K562 (cell line): ENCODE measurements at regions not wholly inside any gene's neighbourhood (a gene's known extent, or its start where the extent isn't known, plus 50 kb on each side); places are given as distances from the start of the nearest gene placed in this dataset.

ENCODE experiments used
- CHD7 ChIP-seq: fragments of 200-600 bp; sonication (generic); IDR thresholded peaks from one replicate; pipeline ENCODE4 v1.6.1; 2012; ENCODE audit warnings: mild to moderate bottlenecking, low read depth, low read length, inconsistent platforms
- COPS2 ChIP-seq: fragments of 450-650 bp; conservative IDR thresholded peaks from 2 replicates; pipeline ENCODE4 v1.6.1; 2016; ENCODE audit warnings: mild to moderate bottlenecking, moderate library complexity
- MBD2 ChIP-seq: sonication (generic); IDR thresholded peaks from 2 replicates; pipeline ENCODE4 v1.6.1; 2016; ENCODE audit warnings: low read depth, borderline replicate concordance
- RBBP5 ChIP-seq: fragments of 200-600 bp; sonication (generic); IDR thresholded peaks from 2 replicates; pipeline ENCODE4 v1.6.1; 2012; ENCODE audit warnings: borderline replicate concordance, mild to moderate bottlenecking, low read length, control low read depth, inconsistent platforms; ENCODE audit not compliant: insufficient read depth, poor library complexity, severe bottlenecking
- TF ChIP-seq, protein P1 (sequence below), 2 experiments: IDR thresholded peaks in 1 of 2; conservative IDR thresholded peaks in 1 of 2; 2 replicates each; pipeline ENCODE4 v1.6.1; 2016; ENCODE audit warnings: low read depth in 2 of 2, mild to moderate bottlenecking in 1 of 2, missing compliant biosample characterization in 1 of 2, missing genetic modification characterization in 1 of 2, moderate library complexity in 1 of 2
- TF ChIP-seq, protein P2 (sequence below): fragments of 200-800 bp; sonication (Bioruptor generic); IDR thresholded peaks from 2 replicates; pipeline ENCODE4 v1.6.1; 2017; ENCODE audit warnings: missing genetic modification characterization, missing compliant biosample characterization
- TF ChIP-seq, protein P3 (sequence below), 2 experiments: fragments of 150-350 bp in 1 of 2; IDR thresholded peaks; 2 replicates each; pipeline ENCODE4 v1.6.1; 2012 to 2016; ENCODE audit warnings: low read depth in 2 of 2, low read length in 2 of 2, mild to moderate bottlenecking in 1 of 2, moderate library complexity in 1 of 2

DNA sequence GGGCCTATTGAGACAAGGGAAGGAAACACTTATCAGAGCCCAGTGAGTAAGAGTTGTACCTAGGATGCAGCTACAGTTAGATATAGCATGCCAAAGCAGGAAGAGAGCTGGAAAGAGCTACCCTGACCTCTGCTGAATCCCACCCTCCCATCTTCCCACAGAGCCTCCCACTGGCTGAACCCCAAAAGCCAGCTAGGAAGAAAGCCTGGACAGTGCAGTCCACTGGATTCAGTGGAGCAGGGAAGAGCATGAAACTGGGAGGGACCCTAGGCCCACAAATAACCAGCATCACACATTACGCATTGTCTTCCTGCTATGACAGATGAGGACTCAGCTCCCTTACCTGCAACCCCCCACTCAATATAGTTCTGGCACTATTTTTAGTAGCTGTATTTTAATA is 81.5 kb upstream of the AKAP13 start (continued):
- TF ChIP-seq CHD7, result no peak
- TF ChIP-seq RBBP5, result no peak
- TF ChIP-seq, protein P1, sequence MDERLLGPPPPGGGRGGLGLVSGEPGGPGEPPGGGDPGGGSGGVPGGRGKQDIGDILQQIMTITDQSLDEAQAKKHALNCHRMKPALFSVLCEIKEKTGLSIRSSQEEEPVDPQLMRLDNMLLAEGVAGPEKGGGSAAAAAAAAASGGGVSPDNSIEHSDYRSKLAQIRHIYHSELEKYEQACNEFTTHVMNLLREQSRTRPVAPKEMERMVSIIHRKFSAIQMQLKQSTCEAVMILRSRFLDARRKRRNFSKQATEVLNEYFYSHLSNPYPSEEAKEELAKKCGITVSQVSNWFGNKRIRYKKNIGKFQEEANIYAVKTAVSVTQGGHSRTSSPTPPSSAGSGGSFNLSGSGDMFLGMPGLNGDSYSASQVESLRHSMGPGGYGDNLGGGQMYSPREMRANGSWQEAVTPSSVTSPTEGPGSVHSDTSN (CRISPR knock-in tag; IDR thresholded peaks at IDR 0.05; ENCODE audit: low read depth), result no peak
- TF ChIP-seq, protein P1 (tag; conservative IDR thresholded peaks at IDR 0.05; ENCODE audit: low read depth), result no peak
- no peak for TF ChIP-seq MBD2
- TF ChIP-seq COPS2, result no peak
- TF ChIP-seq, protein P2, sequence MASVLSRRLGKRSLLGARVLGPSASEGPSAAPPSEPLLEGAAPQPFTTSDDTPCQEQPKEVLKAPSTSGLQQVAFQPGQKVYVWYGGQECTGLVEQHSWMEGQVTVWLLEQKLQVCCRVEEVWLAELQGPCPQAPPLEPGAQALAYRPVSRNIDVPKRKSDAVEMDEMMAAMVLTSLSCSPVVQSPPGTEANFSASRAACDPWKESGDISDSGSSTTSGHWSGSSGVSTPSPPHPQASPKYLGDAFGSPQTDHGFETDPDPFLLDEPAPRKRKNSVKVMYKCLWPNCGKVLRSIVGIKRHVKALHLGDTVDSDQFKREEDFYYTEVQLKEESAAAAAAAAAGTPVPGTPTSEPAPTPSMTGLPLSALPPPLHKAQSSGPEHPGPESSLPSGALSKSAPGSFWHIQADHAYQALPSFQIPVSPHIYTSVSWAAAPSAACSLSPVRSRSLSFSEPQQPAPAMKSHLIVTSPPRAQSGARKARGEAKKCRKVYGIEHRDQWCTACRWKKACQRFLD, result no peak
- TF ChIP-seq, protein P3, sequence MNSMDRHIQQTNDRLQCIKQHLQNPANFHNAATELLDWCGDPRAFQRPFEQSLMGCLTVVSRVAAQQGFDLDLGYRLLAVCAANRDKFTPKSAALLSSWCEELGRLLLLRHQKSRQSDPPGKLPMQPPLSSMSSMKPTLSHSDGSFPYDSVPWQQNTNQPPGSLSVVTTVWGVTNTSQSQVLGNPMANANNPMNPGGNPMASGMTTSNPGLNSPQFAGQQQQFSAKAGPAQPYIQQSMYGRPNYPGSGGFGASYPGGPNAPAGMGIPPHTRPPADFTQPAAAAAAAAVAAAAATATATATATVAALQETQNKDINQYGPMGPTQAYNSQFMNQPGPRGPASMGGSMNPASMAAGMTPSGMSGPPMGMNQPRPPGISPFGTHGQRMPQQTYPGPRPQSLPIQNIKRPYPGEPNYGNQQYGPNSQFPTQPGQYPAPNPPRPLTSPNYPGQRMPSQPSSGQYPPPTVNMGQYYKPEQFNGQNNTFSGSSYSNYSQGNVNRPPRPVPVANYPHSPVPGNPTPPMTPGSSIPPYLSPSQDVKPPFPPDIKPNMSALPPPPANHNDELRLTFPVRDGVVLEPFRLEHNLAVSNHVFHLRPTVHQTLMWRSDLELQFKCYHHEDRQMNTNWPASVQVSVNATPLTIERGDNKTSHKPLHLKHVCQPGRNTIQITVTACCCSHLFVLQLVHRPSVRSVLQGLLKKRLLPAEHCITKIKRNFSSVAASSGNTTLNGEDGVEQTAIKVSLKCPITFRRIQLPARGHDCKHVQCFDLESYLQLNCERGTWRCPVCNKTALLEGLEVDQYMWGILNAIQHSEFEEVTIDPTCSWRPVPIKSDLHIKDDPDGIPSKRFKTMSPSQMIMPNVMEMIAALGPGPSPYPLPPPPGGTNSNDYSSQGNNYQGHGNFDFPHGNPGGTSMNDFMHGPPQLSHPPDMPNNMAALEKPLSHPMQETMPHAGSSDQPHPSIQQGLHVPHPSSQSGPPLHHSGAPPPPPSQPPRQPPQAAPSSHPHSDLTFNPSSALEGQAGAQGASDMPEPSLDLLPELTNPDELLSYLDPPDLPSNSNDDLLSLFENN (IDR thresholded peaks at IDR 0.05; ENCODE audit: low read depth in 2 of 2, low read length in 2 of 2), result no peak
